Ovary (tissue), 7 donors: ENCODE measurements at regions not wholly inside any gene's neighbourhood (a gene's known extent, or its start where the extent isn't known, plus 50 kb on each side); places are given as distances from the start of the nearest gene placed in this dataset.

Experiments
- DNase-seq, 5 donors: peaks; one replicate each; pipeline ENCODE4 v3.0.0-alpha.2; 2019 to 2020
- H3K27ac ChIP-seq, 2 donors: fragments of 200-600 bp; one replicate each; pipeline versions ENCODE4 v1.5.1 to v1.8.0; 2019 to 2022
- H3K27me3 ChIP-seq: fragments of 200-600 bp; one replicate; pipeline ENCODE4 v1.8.0; 2022
- H3K36me3 ChIP-seq: fragments of 200-600 bp; sonication (generic); one replicate; pipeline ENCODE4 v1.5.1; 2019
- H3K4me1 ChIP-seq: one replicate; pipeline ENCODE4 v1.8.1; 2013; ENCODE audit warnings: mild to moderate bottlenecking, moderate library complexity; ENCODE audit not compliant: insufficient read depth
- H3K4me3 ChIP-seq: fragments of 200-600 bp; sonication (generic); one replicate; pipeline ENCODE4 v1.5.1; 2017
- H3K9me3 ChIP-seq, 2 donors: fragments of 200-600 bp in 1 of 2; sonication (generic) in 1 of 2; one replicate each; pipeline versions ENCODE4 v1.5.1 to v1.8.1; 2013 to 2019; ENCODE audit warnings: mild to moderate bottlenecking in 1 of 2, moderate library complexity in 1 of 2
- EP300 ChIP-seq: sonication (generic); formaldehyde crosslinking; IDR thresholded peaks from one replicate; pipeline ENCODE4 v1.6.1; 2017; ENCODE audit warnings: antibody characterized with exemption
- POLR2A ChIP-seq: fragments of 450-650 bp; IDR thresholded peaks from one replicate; pipeline ENCODE4 v1.6.1; 2017; ENCODE audit warnings: antibody characterized with exemption, mild to moderate bottlenecking, moderate library complexity
- WGBS, 3 donors: extraction: QIAGEN DNeasy Blood & Tissue Kit in 1 of 3; methylation state at CpG; one replicate each; pipeline versions ENCODE4 v1.1.5 to v1.1.7; 2013 to 2017; 5-methylcytosine and 5-hydroxymethylcytosine counted together
- intact Hi-C, 4 donors: fragments of 100-400 bp; cut with DNase I; formaldehyde crosslinking; loops; one replicate each; pipeline versions ENCODE4 v1.11.0 to v1.15.1; 2022 to 2023
- TF ChIP-seq, protein P1 (sequence below), 3 donors: fragments of 450-650 bp in 2 of 3; fragments of 200-600 bp in 1 of 3; IDR thresholded peaks; one replicate each; pipeline versions ENCODE4 v1.5.1 to v1.8.0; 2016 to 2022; ENCODE audit warnings: antibody characterized with exemption in 3 of 3, mild to moderate bottlenecking in 1 of 3
- donor health status: DM: no; HTN: no; CAD: no; lungs with moderate emphysema.
- donor health status: DM: no; HTN: no; CAD: no.
- donor health status: Bipolar disorder and iron deficiency.
- donor health status: DM: no; HTN: no; CAD: no.
- donor health status: DM: yes; HTN: yes; CAD: no.

DNA sequence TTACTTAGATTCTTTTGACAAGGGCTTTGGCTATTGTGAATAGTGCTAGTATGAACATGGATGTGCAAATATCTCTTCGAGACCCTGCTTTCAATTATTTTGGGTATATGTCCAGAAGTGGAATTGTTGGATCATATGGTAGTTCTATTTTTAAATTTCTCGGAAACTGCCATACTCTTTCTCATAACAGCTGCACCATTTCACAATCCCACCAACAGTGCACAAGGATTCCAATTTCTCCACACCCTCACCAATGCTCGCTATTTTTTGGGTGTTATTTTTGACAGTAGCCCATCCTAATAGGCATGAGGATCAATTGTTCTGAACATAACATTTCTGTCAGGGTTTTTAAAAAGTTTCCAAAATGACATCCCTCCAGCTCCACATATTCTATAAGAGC lies 69.2 kb upstream of the ESR1 start:
- no peaks in the 10 kb centered on the region for H3K36me3 ChIP-seq
- WGBS, 3 donors = 36 to 46% (median 38%) methylated on average over 3 of the region's 3 CpGs
- H3K9me3 ChIP-seq = no peaks in the 10 kb centered on the region
- intact Hi-C loops = no loop called here
- no peaks in the 10 kb centered on the region for H3K4me1 ChIP-seq
- TF ChIP-seq, protein P1, sequence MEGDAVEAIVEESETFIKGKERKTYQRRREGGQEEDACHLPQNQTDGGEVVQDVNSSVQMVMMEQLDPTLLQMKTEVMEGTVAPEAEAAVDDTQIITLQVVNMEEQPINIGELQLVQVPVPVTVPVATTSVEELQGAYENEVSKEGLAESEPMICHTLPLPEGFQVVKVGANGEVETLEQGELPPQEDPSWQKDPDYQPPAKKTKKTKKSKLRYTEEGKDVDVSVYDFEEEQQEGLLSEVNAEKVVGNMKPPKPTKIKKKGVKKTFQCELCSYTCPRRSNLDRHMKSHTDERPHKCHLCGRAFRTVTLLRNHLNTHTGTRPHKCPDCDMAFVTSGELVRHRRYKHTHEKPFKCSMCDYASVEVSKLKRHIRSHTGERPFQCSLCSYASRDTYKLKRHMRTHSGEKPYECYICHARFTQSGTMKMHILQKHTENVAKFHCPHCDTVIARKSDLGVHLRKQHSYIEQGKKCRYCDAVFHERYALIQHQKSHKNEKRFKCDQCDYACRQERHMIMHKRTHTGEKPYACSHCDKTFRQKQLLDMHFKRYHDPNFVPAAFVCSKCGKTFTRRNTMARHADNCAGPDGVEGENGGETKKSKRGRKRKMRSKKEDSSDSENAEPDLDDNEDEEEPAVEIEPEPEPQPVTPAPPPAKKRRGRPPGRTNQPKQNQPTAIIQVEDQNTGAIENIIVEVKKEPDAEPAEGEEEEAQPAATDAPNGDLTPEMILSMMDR (IDR thresholded peaks at IDR 0.05) = no peak
- no peak for DNase-seq
- H3K27ac ChIP-seq = no peak overlapping the region
- no peaks in the 10 kb centered on the region for H3K27me3 ChIP-seq
- no peak overlapping the region for H3K4me3 ChIP-seq

- H3K9me3 ChIP-seq = no peaks in the 10 kb centered on the region
- no peak for TF ChIP-seq POLR2A
- no peak overlapping the region for H3K27ac ChIP-seq
- no peaks in the 10 kb centered on the region for H3K27me3 ChIP-seq
- H3K4me3 ChIP-seq = no peak overlapping the region
- DNase-seq = no peak
- 68 to 72% (median 71%) methylated on average over 1 of the region's 1 CpG for WGBS, 3 donors
- H3K4me1 ChIP-seq = no peaks in the 10 kb centered on the region
- no peaks in the 10 kb centered on the region for H3K36me3 ChIP-seq
- intact Hi-C loops = no loop called here
Measured at GRCh38 chr6:151738960-151739359, 68.5 kb upstream of the ESR1 start.

- intact Hi-C loops = no loop called here
- H3K4me1 ChIP-seq = no peaks in the 10 kb centered on the region
- no peaks in the 10 kb centered on the region for H3K36me3 ChIP-seq
- H3K9me3 ChIP-seq = no peaks in the 10 kb centered on the region
- TF ChIP-seq, protein P1 (IDR thresholded peaks at IDR 0.05) = no peak
- TF ChIP-seq EP300 = no peak
- TF ChIP-seq POLR2A = no peak
- DNase-seq = no peak
- H3K4me3 ChIP-seq = no peak overlapping the region
- no peak overlapping the region for H3K27ac ChIP-seq
- no peaks in the 10 kb centered on the region for H3K27me3 ChIP-seq
- WGBS, 3 donors = 94 to 99% (median 97%) methylated on average over 4 of the region's 4 CpGs
Measured at GRCh38 chr6:151740820-151741219, 66.7 kb upstream of the ESR1 start.

DNA sequence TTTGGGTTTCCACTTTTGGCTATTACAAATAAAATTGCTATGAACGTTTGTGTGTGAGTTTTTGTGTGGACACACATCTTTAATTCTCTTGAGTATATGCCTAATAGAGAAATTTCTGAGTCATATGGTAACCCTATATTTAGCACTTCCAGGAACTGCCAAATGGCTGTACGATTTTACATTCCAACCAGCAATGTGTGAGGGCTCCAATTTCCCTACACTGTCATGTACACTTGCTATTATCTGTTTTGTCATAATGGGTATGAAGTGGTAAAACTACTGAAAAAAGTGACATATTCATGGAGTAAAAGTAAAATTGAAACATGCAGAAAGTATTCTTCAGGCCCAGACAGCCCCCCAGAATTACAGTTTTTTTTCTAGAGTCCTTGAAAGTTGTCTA lies 59.6 kb upstream of the ESR1 start:
- TF ChIP-seq, protein P1 (IDR thresholded peaks at IDR 0.05) = no peak
- TF ChIP-seq POLR2A (no peak), EP300 (no peak)
- no peaks in the 10 kb centered on the region for H3K27me3 ChIP-seq
- no peaks in the 10 kb centered on the region for H3K9me3 ChIP-seq
- DNase-seq = no peak
- no peaks in the 10 kb centered on the region for H3K36me3 ChIP-seq
- 62 to 68% (median 65%) methylated on average over 2 of the region's 2 CpGs for WGBS, 3 donors
- no peak overlapping the region for H3K4me3 ChIP-seq
- H3K4me1 ChIP-seq = peaks cover 5% of the 10 kb centered on the region
- intact Hi-C loops = no loop called here
- no peak overlapping the region for H3K27ac ChIP-seq

DNA sequence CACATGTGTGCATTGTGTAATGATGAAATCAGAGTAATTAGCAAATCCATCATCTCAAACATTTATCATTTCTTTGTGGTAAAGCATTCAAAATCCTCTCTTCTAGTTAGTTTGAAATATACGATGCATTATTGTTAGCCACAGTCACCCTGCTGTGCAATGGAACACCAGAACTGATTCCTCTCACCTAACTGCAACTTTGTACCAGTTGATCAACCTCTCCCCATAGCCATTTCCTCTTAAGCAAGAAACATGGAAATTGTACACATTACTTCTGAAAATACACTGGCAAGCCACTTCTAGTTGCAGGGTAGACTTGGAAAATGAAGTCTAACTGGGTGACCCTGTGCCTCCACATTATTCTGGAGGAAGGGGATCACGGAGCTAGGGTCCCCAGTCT lies 58.1 kb upstream of the ESR1 start:
- peaks cover 5% of the 10 kb centered on the region for H3K4me1 ChIP-seq

More for the DNA sequence above, 58.1 kb upstream of the ESR1 start:
- Histone ChIP-seq H3K4me3 (no peak overlapping the region), H3K36me3 (no peaks in the 10 kb centered on the region), H3K27me3 (no peaks in the 10 kb centered on the region), H3K9me3 (no peaks in the 10 kb centered on the region), H3K27ac (no peak overlapping the region)
- intact Hi-C loops = no loop called here
- DNase-seq = no peak
- 91 to 95% (median 93%) methylated on average over 2 of the region's 2 CpGs for WGBS, 3 donors
- TF ChIP-seq, protein P1 (IDR thresholded peaks at IDR 0.05) = no peak
- TF ChIP-seq EP300 (no peak), POLR2A (no peak)
